PC-9 (cell line): ENCODE measurements at regions not wholly inside any gene's neighbourhood (a gene's known extent, or its start where the extent isn't known, plus 50 kb on each side); places are given as distances from the start of the nearest gene placed in this dataset.

ENCODE experiments used
- EZH2 ChIP-seq: fragments of 200-600 bp; sonication (generic); IDR thresholded peaks from 2 replicates; pipeline ENCODE4 v1.8.0; 2017; ENCODE audit warnings: antibody characterized with exemption, low read depth
- TF ChIP-seq, protein P1 (sequence below): fragments of 200-600 bp; sonication (generic); conservative IDR thresholded peaks from 2 replicates; pipeline ENCODE4 v1.6.1; 2017; ENCODE audit warnings: mixed run types, antibody characterized with exemption, mild to moderate bottlenecking, moderate library complexity

GRCh38 chr19:22526661-22527272, 104.6 kb upstream of the ZNF98 start:
- TF ChIP-seq, protein P1, sequence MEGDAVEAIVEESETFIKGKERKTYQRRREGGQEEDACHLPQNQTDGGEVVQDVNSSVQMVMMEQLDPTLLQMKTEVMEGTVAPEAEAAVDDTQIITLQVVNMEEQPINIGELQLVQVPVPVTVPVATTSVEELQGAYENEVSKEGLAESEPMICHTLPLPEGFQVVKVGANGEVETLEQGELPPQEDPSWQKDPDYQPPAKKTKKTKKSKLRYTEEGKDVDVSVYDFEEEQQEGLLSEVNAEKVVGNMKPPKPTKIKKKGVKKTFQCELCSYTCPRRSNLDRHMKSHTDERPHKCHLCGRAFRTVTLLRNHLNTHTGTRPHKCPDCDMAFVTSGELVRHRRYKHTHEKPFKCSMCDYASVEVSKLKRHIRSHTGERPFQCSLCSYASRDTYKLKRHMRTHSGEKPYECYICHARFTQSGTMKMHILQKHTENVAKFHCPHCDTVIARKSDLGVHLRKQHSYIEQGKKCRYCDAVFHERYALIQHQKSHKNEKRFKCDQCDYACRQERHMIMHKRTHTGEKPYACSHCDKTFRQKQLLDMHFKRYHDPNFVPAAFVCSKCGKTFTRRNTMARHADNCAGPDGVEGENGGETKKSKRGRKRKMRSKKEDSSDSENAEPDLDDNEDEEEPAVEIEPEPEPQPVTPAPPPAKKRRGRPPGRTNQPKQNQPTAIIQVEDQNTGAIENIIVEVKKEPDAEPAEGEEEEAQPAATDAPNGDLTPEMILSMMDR: no peak
- TF ChIP-seq EZH2: no peak
